Neuronal stem cell (in vitro differentiated cells): ENCODE measurements at regions not wholly inside any gene's neighbourhood (a gene's known extent, or its start where the extent isn't known, plus 50 kb on each side); places are given as distances from the start of the nearest gene placed in this dataset.

Experiments used
- DNase-seq: peaks from one replicate; pipeline ENCODE4 v3.0.0-alpha.2; 2013; ENCODE audit warnings: low spot score
- H2AFZ ChIP-seq: one replicate; pipeline ENCODE4 v1.6.1; 2013; ENCODE audit warnings: mild to moderate bottlenecking, low read length, inconsistent platforms
- H2AK5ac ChIP-seq: 2 replicates; pipeline ENCODE4 v1.6.1; 2013; ENCODE audit warnings: low read depth, mild to moderate bottlenecking, inconsistent platforms, low read length, moderate library complexity, mixed read lengths
- H2BK120ac ChIP-seq: 2 replicates; pipeline ENCODE4 v1.6.1; 2013; ENCODE audit warnings: low read depth, mild to moderate bottlenecking, inconsistent platforms, low read length, moderate library complexity, mixed read lengths
- H2BK12ac ChIP-seq: one replicate; pipeline ENCODE4 v1.6.1; 2013; ENCODE audit warnings: low read length, inconsistent platforms
- H2BK15ac ChIP-seq: 2 replicates; pipeline ENCODE4 v1.6.1; 2013; ENCODE audit warnings: mild to moderate bottlenecking, low read length, inconsistent platforms, mixed read lengths
- H2BK5ac ChIP-seq: one replicate; pipeline ENCODE4 v1.6.1; 2013; ENCODE audit warnings: inconsistent platforms, mild to moderate bottlenecking, low read length, moderate library complexity
- H3K14ac ChIP-seq: one replicate; pipeline ENCODE4 v1.6.1; 2013; ENCODE audit warnings: low read length, inconsistent platforms
- H3K18ac ChIP-seq: 2 replicates; pipeline ENCODE4 v1.6.1; 2013; ENCODE audit warnings: low read length, inconsistent platforms
- H3K23ac ChIP-seq: 2 replicates; pipeline ENCODE4 v1.6.1; 2013; ENCODE audit warnings: low read depth, mild to moderate bottlenecking, mixed read lengths, low read length, inconsistent platforms; ENCODE audit not compliant: poor library complexity
- H3K27ac ChIP-seq: replicated peaks from 3 replicates; pipeline ENCODE4 v1.5.1; 2013; ENCODE audit warnings: low read length, inconsistent platforms
- H3K27me3 ChIP-seq, 3 experiments: 2 replicates each; pipeline ENCODE4 v1.6.1; 2013; ENCODE audit warnings: low read length in 3 of 3, mild to moderate bottlenecking in 2 of 3, inconsistent platforms in 1 of 3, low read depth in 1 of 3, mixed read lengths in 1 of 3, moderate library complexity in 1 of 3; ENCODE audit not compliant: control insufficient read depth in 3 of 3, insufficient read depth in 3 of 3
- H3K36me3 ChIP-seq, 2 donors: replicated peaks in 1 of 2; 2 replicates each; pipeline ENCODE4 v1.6.1; 2013; ENCODE audit warnings: low read length in 2 of 2; ENCODE audit not compliant: control insufficient read depth in 2 of 2, insufficient read depth in 2 of 2
- H3K4ac ChIP-seq: 2 replicates; pipeline ENCODE4 v1.6.1; 2013; ENCODE audit warnings: inconsistent platforms, mild to moderate bottlenecking, low read length, moderate library complexity
- H3K4me1 ChIP-seq, 2 donors: 1 replicate in 1 of 2; 2 replicates in 1 of 2; pipeline ENCODE4 v1.6.1; 2013; ENCODE audit warnings: low read length in 2 of 2, low read depth in 1 of 2; ENCODE audit not compliant: control insufficient read depth in 2 of 2, insufficient read depth in 1 of 2
- H3K4me2 ChIP-seq: one replicate; pipeline ENCODE4 v1.6.1; 2013; ENCODE audit warnings: mild to moderate bottlenecking, low read length, inconsistent platforms; ENCODE audit not compliant: insufficient read depth, poor library complexity, severe bottlenecking
- H3K4me3 ChIP-seq, 2 donors: 2 replicates each; pipeline ENCODE4 v1.5.1; 2013; ENCODE audit warnings: low read length in 2 of 2, mild to moderate bottlenecking in 2 of 2, inconsistent platforms in 1 of 2, moderate library complexity in 1 of 2
- H3K79me1 ChIP-seq: one replicate; pipeline ENCODE4 v1.6.1; 2013; ENCODE audit warnings: low read depth, mild to moderate bottlenecking, inconsistent platforms, low read length, moderate library complexity
- H3K9ac ChIP-seq: one replicate; pipeline ENCODE4 v1.6.1; 2013; ENCODE audit warnings: mild to moderate bottlenecking, low read depth, low read length, inconsistent platforms; ENCODE audit not compliant: poor library complexity
- H3K9me3 ChIP-seq, 2 donors: replicated peaks in 1 of 2; 2 replicates each; pipeline versions ENCODE3 to v1.6.1; 2013; ENCODE audit warnings: low read length in 2 of 2, mild to moderate bottlenecking in 2 of 2, inconsistent platforms in 1 of 2, low read depth in 1 of 2, mixed read lengths in 1 of 2, moderate library complexity in 1 of 2; ENCODE audit not compliant: control insufficient read depth in 2 of 2, insufficient read depth in 1 of 2
- H4K8ac ChIP-seq: one replicate; pipeline ENCODE4 v1.6.1; 2013; ENCODE audit warnings: low read depth, mild to moderate bottlenecking, inconsistent platforms, low read length, moderate library complexity
- H4K91ac ChIP-seq: one replicate; pipeline ENCODE4 v1.6.1; 2013; ENCODE audit warnings: low read length, low read depth, mild to moderate bottlenecking, inconsistent platforms; ENCODE audit not compliant: poor library complexity
- WGBS, 2 donors: extraction: QIAGEN DNeasy Blood & Tissue Kit; methylation state at CpG; one replicate each; pipeline ENCODE4 v1.1.7; 2013; ENCODE audit warnings: missing lambda C conversion rate in 2 of 2, mixed read lengths in 1 of 2; ENCODE audit not compliant: insufficient read length in 2 of 2, insufficient replicate concordance in 1 of 2; ENCODE audit errors: extremely low coverage in 2 of 2; 5-methylcytosine and 5-hydroxymethylcytosine counted together

DNA sequence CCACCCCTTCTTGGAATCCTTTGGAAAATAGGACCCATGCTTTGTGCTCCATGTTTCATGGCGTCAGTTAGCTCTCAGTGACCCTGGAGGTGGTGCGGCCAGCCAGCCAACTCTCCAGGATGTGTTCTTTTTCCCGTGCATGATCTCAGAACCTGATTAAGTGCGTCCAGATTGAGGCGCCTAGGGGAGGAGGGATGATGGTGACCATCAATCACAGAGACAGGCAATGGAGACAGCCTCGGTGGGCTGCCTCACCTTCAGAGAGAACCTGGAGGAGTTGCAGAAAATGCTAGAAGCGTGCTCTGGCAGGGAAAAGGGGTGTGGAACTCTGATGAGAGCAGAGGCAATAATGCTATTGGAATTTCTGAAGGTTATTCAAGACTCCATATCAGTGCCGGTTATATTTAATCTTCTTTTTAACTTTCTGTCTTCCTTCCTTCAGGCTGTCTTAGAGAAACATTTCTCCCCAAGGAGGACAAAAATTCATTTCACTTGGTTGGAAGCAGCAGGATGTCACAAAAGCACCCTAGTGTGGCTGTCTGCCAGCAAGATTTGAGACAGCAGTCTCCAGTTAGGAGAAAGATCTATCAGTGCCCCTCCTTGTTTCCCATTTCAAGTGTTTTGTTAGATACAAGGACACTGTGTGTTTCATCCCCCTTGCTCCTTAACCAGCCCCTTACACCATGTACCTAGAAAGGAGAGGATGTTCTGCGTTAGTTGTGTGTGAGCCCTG, 53.3 kb upstream of the IGF1 start:
- no CpG with 5 or more reads among the region's 9 CpGs for WGBS, 2 donors
- DNase-seq, result no peak
- H3K4ac ChIP-seq, result no peak overlapping the region
- no peak overlapping the region for H2AK5ac ChIP-seq
- no peak overlapping the region for H3K18ac ChIP-seq
- H3K4me1 ChIP-seq, result peaks cover 0 to 2% of the 10 kb centered on the region in 2 donors
- H2BK12ac ChIP-seq, result no peak overlapping the region
- no peak overlapping the region for H4K8ac ChIP-seq
- H3K27ac ChIP-seq, result no peak overlapping the region
- no peak overlapping the region for H3K23ac ChIP-seq
- H3K36me3 ChIP-seq, result no peaks in the 10 kb centered on the region
- H2BK15ac ChIP-seq, result no peak overlapping the region
- H3K79me1 ChIP-seq, result no peaks in the 10 kb centered on the region
- no peak overlapping the region for H3K14ac ChIP-seq
- no peak overlapping the region for H2BK120ac ChIP-seq
- H2AFZ ChIP-seq, result no peak overlapping the region
- H3K9me3 ChIP-seq, result no peaks in the 10 kb centered on the region
- H4K91ac ChIP-seq, result no peak overlapping the region
- no peak overlapping the region for H3K4me2 ChIP-seq
- no peak overlapping the region for H3K9ac ChIP-seq
- no peaks in the 10 kb centered on the region for H3K27me3 ChIP-seq
- H2BK5ac ChIP-seq, result no peak overlapping the region
- H3K4me3 ChIP-seq, result no peak overlapping the region
